HG02884 (cell line): ENCODE measurements at regions not wholly inside any gene's neighbourhood (a gene's known extent, or its start where the extent isn't known, plus 50 kb on each side); places are given as distances from the start of the nearest gene placed in this dataset.

ENCODE experiments used
- ATAC-seq: cut with Tn5 transposase; IDR thresholded peaks from one replicate; pipeline ENCODE4 v1.9.1; 2021; ENCODE audit warnings: mild to moderate bottlenecking, moderate library complexity; ENCODE audit not compliant: unreplicated experiment

DNA sequence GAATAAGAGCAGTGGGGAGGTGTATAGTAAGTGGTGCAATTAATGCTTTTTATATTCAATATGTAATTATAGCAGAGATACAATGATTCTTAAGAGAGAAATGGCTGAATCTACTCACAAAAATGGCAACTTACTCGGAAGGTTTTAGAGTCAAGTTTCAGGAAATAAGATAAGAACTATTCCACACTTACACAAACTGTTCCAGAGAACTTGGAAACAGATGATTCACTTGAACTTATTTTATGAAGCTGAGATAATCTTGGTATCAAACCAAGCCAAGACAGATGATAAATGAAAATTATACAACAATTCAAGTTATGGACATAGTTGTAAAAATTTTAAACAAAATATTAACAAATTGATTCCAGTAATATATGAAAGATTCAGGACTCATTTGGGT, 311.3 kb upstream of the HS3ST1 start:
- ATAC-seq, result no peak

DNA sequence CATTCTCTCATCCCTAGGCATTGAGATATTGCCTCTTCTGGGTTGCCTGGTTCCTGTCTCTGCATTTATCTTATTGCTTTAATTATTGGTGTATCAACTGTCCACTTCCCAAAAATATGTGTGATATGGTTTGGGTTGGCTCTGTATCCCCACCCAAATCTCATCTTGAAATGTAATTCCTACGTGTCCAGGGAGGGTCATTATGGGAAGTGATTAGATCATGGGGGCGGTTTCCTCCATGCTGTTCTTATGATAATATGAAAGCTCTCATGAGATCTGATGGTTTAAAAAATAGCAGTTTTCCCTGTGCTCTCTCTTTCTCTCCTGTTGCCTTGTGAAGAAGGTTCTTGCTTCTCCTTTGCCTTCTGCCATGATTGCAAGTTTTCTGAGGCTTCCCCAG, 308.3 kb upstream of the HS3ST1 start:
- no peak for ATAC-seq

DNA sequence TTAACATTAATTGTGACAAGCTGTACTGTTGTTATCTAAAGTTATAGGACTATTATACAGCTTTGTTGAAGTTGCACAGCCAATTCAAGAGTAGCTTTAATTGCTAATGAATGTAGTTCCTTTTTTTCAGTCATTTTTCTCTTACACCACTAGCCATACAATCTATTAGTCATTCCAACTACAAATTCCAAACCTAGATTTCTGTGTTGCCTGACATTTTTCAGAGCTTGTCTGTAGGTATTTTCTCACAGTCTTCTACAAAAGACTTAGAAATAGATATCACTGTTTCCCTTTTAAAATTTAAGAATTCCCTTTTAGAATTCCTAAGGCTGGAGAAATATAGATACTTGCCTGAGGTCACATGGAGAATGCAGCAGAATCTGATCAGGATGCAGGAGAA, 307.0 kb upstream of the HS3ST1 start:
- ATAC-seq, result no peak

DNA sequence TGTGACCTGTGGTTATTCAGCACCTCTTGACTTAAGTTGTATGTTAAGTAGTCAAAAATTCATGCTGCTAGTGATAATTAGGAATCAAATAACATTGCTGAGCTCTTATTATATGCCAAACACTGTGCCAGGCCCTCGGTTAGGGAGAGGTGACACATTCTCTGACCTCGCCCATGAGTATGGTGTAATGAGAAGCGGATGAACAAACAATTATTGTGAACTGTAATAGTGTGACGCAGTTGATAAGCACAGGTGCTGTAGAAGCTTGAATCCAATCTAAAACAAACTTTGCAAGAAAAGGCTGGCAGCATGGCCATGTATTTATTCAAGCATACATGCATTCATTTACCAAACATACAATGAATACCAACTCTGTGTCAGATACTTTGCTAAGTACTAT, 303.5 kb upstream of the HS3ST1 start:
- no peak for ATAC-seq

DNA sequence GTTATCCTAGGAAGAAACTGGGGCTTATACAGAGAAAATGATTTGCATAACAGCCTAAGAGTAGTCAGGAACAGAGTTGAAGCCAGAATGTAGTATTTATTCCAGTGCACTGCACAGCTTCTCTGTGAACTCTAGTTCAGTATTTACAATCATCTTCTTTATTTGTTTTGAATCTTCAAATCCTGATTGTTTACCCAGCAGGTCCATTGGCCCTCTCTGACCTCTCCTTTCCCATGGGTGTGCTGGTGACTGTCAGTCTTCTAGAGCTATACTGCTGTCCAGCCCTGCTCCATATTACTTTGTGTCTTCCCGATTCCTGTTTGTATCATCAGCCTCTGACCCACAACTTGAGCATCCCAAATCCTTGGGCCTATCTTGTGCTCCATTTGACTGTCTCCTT, 301.9 kb upstream of the HS3ST1 start:
- ATAC-seq, result no peak

DNA sequence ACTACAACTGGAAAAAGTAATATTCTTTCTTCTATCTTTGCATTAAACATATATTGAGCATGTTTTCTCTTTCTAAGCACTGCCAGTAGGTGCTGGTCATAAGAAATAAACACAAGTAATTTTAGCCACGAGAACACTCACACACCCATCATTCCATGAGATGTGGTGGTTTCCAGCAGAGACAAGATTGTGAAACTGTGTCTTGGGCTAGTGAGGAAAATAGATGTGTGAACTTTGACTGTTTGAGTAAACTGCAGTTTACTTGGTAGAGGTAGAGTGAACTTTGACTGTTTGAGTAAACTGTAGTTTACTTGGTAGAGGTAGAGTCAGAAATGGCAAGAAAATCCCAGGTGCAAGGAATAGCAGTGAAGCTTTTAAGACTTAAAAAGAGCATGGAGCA, 300.9 kb upstream of the HS3ST1 start:
- ATAC-seq, result no peak

DNA sequence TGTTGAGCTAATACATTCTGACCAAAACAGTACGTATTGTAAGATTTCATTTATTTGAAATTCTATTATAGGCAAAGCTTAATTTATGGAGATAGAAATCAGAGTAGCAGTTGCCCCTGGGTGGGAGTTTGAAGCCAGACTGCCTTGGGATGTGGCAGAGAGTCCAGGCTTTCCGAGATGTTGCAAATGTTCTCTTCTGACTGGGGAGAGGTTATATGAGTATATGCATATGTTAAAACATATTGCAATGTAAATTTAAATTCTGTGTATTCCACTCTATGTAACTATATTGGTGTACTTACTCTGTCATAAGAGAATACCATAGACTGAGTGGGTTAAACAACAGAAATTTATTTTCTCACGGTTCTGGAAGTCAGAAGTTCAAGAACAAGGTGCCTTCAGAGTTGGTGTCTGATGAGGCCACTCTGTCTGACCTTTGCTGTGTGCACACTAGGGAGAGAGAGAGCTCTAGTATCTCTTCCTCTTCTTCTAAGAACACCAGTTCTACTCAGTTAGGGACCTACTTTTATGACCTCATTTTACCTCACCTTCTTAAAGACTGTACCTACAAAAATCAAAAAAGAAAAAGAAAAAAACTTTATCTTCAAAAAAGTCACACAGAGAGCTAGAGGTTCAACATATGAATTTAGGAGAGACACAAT, 299.3 kb upstream of the HS3ST1 start:
- no peak for ATAC-seq

DNA sequence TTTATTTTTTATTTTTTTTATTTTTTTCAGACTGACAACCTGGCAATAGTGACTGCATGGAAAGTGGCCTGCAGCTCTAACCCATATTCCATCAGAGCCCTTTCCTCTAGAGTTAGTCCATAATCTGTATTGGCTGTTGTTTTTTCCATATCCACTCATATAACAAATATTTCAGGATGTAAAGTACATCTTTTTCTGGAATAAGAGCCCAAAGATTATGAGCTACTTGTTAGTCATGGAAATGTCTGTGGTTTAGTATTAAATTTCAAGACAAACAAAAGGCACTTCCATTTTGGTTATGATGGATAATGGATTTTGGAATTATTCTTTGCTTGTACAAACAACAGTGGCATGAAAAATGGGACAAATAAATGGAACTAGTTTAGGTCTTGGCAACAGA, 296.0 kb upstream of the HS3ST1 start:
- ATAC-seq, result no peak

DNA sequence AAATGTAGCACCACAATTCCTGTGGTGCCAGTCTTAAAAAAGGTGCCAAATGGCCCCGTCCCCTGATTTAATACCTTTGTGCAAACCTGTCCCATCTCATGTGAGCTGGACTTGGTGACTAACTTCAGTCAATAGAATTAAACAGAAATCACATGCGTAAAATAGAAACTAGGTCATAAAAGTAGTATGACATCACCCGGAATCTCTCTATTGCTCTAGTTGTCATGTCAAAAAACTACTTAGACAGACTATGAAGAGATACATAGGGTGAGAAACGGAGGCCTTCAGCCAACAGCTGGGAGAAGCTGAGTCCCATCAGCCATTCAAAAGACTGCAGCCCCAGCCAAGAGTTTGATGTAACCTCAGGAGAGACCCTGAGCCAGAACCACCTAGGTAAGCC, 293.5 kb upstream of the HS3ST1 start:
- ATAC-seq, result no peak

DNA sequence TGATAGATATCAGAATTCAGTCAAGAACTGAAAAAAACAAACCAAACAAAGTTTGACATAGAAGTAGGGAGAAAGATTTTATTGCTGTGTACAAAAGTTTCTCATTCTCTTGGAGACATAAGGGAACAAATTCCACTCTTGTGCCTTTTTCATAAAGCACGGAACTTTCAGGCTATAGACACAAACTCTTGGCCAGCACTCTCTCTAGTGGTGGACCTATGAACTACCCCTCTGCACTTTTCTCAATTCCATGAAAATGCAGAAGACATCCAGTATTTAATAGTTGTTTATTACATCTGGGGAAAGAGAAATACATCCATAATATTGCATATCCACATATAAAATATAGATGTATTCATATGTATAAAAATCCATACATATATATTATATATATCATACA, 291.6 kb upstream of the HS3ST1 start:
- ATAC-seq, result no peak

DNA sequence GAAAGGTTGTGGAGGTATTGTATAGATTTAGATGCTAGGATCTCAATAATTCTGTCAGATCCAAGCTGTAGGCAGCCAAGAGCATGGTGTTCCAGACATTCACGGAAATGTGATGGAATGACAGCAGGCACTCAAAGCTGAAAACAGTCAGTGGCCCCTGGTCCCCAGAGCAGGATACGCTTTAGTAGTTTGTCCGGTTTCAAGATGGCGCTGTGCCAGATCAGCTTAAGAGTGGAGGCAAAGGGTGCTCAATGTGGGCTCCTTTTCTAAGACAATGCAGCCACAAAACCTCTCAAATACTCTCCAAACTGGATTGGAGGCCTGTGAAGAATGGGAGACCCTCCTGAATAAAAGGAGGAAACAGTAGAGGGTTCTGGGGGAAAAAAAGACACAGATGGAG, 291.2 kb upstream of the HS3ST1 start:
- ATAC-seq, result no peak

DNA sequence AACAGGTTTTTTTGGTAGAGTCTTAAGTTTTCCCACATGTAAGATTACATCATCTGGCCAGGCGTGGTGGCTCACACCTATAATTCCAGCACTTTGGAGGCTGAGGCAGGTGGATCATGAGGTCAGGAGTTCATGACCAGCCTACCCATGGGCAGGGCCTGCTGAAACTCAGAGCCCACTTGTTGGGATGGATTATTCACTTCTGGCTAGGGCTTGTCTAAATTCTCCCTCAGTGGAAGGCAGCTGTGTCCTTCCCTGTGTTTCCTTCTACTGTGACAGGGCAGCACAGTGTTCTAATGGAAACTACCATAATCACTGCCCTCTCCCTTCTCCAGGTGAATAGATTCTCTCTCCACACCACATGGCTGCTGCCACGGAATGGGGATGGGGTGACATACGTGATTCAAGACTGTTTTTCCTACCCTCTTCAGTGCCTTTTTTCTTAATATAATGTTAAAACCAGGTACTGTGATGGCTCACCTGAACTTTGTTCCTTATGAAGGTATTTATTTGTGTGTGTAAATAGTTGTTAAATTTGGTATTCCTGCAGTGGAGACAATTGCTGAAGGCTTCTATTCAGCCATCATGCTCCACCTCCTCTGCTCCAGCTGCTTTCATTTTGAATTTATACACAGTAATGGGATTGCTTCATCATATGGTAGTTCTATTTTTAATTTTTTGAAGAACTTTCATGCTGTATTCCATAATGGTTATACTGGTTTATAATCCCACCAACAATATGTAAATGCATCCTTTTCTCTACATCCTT, 287.2 kb upstream of the HS3ST1 start:
- no peak for ATAC-seq

DNA sequence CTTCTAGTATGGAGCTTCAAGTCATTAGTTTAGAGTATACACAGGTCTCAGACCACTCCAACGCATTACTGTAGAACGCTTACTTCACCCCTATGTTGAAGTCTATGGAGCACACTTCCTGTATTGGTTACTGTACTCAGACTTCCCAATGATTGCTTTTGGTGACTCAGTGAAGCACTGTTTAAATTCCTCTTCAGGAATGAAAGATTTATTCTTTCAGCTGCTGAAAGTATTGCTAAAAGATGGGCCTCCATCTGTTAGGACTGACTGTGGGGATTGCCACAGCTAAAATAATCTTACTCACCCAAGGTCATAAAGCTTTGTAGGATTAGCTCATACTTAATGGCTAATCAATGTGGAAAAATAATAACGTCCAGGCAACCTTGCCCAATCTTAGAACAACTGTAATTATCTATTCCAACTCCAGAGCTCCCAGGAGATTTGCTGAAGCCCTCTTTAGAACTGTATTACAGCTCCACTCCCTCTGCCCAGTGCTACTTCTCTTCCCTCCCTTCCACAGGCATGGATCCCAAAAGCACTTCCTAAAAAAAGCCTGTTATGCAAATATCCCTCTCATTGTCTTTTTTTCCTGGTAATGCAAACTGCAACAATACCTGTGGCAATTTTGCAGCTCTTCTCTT, 281.9 kb upstream of the HS3ST1 start:
- no peak for ATAC-seq

DNA sequence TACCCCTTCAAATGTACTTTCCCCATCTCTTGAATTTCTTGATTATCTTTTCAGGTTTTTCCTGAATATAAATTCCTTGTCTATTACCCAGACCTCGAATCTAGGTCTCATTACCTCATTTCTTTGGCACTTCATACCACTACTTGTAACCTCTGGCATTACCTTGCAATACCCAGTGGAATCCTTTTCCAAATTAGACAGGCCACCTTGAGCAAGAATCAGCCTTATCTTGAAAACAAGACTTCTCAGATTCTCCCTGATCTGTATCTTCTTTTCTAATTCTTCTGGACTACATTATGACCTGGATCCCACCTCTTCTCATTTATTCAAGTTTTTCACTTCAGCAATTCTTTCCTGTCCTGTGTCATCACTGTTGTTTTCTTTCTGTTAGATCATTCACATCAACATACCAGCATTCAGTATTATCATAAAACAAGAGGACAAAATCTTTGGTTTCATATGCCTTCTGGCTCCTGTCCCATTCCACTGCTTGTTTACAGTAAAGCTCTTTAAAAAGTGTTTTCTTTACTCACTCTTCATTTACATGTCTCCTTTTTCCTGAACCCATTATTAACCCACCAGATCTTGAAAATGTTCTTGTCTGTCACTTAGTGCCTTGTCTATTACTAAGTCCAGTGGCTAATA, 275.6 kb upstream of the HS3ST1 start:
- ATAC-seq, result no peak

DNA sequence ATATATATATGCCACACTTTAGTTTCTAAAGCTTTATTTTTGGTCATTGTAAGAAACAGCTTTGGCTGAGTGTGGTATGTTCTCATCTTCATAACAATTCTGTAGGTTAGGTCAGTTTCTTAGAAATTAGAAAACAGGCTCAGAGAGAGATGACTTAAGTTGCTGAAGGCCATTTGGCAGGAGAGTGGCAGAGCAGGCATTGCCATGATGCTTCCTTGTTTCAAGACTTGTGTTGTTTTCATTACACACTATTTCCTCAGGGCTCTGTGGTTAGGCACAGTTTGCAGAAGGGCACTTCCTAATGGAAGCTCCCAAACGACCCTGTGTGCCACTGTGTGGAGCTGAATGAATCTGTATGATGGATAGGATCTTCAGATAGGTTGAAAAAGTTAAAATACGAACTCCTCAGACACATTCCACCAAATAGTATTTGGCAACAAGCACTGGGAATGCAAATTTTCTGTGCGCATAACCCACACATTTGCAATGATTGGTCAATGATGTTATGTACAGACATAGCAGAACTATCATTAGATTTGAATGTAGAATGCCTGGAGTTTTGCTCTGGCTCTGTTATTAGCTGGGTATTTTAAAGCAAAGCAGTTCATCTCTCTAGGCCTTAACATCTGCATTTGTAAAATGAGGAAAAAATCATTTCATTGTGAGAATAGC, 274.3 kb upstream of the HS3ST1 start:
- no peak for ATAC-seq

DNA sequence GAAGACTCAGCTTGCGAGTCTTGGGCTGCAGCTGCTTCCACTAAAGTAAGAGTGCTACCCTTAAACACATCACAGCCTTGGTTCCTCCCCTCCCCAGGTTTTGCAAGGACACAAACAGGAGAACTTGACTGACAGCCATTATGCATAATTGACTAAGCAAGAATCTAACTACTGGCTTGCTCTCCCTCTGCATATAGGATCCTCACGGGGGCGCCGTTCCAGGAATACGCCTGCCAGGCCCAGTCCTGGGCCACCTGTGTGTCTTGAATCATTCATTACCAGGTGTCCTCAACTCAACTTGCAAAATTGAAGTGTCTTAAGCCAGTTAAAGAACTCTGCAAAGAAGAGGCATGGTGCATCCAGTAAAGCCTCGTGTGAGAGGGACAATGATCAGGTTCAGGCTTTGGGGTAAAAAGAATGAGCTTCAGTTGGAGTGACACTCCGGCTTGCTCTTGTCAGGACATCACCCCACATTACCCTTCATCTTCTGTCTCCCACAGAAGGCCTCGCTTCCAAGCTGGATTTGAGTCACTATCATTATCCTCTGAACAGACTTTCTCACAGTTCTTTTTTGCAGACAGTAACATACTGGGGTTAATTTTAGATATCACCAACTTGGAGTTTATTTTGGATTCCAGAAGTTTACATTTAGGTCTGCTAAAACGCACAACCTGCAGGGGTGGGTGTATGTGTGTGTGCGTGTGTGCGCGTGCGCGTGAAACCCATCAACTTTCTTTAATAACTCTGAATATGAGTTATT, 273.5 kb upstream of the HS3ST1 start:
- no peak for ATAC-seq

DNA sequence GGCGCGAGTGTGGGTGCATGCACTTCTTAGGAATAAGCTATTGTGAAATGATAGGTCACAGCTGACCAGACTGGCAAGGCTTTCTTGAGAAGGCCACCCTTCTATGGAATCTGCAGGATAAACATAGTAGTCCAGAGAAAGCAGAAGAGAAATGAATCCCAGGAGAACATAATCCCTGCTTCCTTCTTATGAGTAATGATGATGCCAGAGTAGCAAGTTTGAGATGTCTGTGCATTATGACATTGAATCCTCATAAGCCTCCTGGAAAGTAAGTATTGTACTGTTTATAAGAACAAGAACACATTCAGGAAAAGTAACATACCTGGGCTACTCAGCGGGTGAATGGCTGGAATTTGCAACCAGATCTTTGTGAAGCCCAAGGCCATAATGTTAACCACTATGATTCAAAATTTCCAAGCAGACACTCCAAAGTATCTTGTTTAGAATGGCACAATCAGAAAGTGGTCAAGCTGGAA, 272.1 kb upstream of the HS3ST1 start:
- ATAC-seq, result no peak

DNA sequence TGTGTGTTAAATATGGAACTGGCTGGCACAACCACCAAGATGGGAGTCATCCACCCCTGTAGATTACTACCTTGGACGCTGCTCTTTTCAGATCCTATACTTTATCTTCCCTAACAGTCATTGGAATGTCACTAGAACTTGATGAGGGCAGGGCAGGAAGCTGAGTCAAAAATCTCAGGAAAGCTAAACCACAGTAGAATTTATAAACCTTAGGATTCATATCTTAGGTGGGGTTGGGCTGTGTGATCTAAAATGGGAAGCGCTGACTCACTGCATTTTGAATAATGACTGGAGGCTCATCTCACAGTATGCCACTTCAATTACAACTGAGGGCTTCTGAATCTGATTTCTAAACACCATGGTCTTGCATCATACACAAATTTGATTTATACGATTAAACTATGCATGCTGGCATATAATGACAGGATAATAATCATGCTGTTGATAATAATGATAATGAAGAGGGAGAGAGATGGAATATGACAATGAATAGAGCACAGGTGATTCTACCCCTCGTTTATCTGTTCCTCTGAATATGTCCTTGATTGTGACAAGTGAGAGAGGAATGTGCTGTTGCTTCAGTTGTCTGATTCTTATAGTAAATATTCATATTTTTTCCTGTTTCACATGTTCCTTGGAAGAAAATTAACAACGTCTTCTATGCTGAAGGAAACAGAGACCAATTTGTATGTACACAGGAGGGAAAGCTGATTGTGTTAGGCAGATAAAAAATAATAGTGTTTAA, 270.3 kb upstream of the HS3ST1 start:
- no peak for ATAC-seq

DNA sequence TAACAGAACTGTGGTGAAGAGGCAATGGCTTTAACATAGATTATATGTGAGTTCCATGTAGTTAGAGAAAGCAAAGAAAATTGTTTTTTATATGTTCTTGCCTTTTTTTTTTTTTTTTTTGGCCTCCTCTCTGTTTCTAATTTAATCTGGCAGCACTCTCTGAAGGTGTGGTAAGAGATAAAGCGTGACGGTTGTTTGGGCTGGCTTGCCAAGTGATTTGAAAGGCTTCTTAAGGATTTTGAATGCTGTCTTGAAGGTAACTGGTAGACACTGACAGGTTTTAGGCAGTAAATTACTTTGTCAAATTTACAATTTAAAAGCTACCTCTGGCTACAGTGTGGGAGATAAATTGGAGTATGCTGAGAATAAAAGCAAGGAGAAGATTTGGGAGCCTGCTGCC, 269.3 kb upstream of the HS3ST1 start:
- no peak for ATAC-seq

DNA sequence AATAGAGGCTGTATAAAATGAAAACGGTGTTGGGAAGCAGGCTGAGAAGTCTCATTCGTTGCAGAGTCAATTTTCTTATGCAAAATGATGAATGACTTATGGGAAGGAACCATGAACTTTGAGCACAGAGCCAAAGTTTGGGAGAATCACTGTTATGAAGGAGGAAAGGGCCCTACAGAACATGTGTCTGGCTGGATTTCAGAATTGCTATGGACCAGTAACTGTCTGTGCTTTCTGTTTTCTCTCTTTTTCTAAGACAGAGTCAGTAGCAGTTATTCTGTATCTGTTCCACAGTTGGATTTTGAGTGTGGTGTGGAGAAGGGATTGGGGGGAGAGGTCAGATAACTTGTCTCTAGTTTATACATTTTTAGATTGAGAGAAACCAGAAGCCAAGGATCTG, 265.0 kb upstream of the HS3ST1 start:
- ATAC-seq, result no peak
